ENCODE measurements at regions not wholly inside any gene's neighbourhood (a gene's known extent, or its start where the extent isn't known, plus 50 kb on each side); places are given as distances from the start of the nearest gene placed in this dataset.

- no peak overlapping the region for H3K4me3 ChIP-seq (ENCODE audit: insufficient read depth, low read depth, low read length)
- no peak overlapping the region for H3K4me2 ChIP-seq (ENCODE audit: low read length)
- no peak overlapping the region for H3K4me3 Mint-ChIP-seq (ENCODE audit: unreplicated experiment)
- no peak overlapping the region for H2AFZ ChIP-seq (ENCODE audit: low read depth, low read length)
- DNase-seq (ENCODE audit: low read depth) (no peak), FAIRE-seq (peak; percentile 87)
- TF ChIP-seq EZH2 (IDR thresholded peaks at IDR 0.05; ENCODE audit: insufficient read depth, low read length) (no peak), CTCF (IDR thresholded peaks at IDR 0.05; ENCODE audit: insufficient read depth, low read depth, low read length) (no peak)
- H3K4me1 ChIP-seq (ENCODE audit: insufficient read depth, low read length), result peaks cover 2% of the 10 kb centered on the region
- no peaks in the 10 kb centered on the region for H3K9me3 ChIP-seq (ENCODE audit: insufficient read depth, low read depth, low read length)
- H3K27ac ChIP-seq (ENCODE audit: low read depth, low read length), result no peak overlapping the region
- peaks cover 12% of the 10 kb centered on the region for H3K4me1 Mint-ChIP-seq (ENCODE audit: low read depth, unreplicated experiment)
- H3K27me3 Mint-ChIP-seq (ENCODE audit: low read depth, unreplicated experiment), result no peaks in the 10 kb centered on the region
- no peak overlapping the region for H3K27ac Mint-ChIP-seq (ENCODE audit: unreplicated experiment)
- H3K36me3 ChIP-seq (ENCODE audit: insufficient read depth, low read length), result no peaks in the 10 kb centered on the region
- no peaks in the 10 kb centered on the region for H3K9me3 Mint-ChIP-seq (ENCODE audit: unreplicated experiment)
- no peak overlapping the region for H3K9ac ChIP-seq (ENCODE audit: low read length)
- H3K36me3 Mint-ChIP-seq (ENCODE audit: low read depth, unreplicated experiment), result no peaks in the 10 kb centered on the region
- no peaks in the 10 kb centered on the region for H3K27me3 ChIP-seq (ENCODE audit: insufficient read depth, low read length)
- no peaks in the 10 kb centered on the region for H3K79me2 ChIP-seq (ENCODE audit: insufficient read depth, low read length)
- no peaks in the 10 kb centered on the region for H4K20me1 ChIP-seq (ENCODE audit: insufficient read depth, low read length)
Measured at GRCh38 chrX:42090395-42090794, 167.0 kb upstream of the CASK start.

DNA sequence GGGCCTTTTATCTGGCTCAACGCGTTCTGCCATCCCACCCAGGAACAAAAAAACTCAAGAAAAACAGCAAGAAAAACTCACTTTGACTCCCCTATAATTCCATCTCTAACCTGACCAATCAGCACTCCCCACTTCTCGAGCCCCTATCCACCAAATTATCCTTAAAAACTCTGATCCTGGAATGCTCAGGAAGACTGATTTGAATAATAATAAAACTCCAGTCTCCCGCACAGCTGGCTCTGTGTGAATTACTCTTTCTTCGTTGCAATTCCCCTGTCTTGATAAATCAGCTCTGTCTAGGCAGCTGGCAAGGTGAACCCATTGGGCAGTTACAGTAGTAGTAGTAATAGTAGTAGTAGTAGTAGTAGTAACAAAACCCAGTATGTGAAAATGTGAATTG is 165.7 kb upstream of the CASK start:
- no peak overlapping the region for H3K4me2 ChIP-seq (ENCODE audit: low read length)
- no peak overlapping the region for H3K4me3 Mint-ChIP-seq (ENCODE audit: unreplicated experiment)

More for the DNA sequence above, 165.7 kb upstream of the CASK start:
- Histone ChIP-seq H3K4me1 (ENCODE audit: insufficient read depth, low read length) (no peaks in the 10 kb centered on the region), H3K27me3 (ENCODE audit: insufficient read depth, low read length) (no peaks in the 10 kb centered on the region), H4K20me1 (ENCODE audit: insufficient read depth, low read length) (no peaks in the 10 kb centered on the region), H3K4me3 (ENCODE audit: insufficient read depth, low read depth, low read length) (no peak overlapping the region), H3K36me3 (ENCODE audit: insufficient read depth, low read length) (no peaks in the 10 kb centered on the region), H2AFZ (ENCODE audit: low read depth, low read length) (no peak overlapping the region), H3K27ac (ENCODE audit: low read depth, low read length) (no peak overlapping the region), H3K79me2 (ENCODE audit: insufficient read depth, low read length) (no peaks in the 10 kb centered on the region), H3K9ac (ENCODE audit: low read length) (no peak overlapping the region), H3K9me3 (ENCODE audit: insufficient read depth, low read depth, low read length) (no peaks in the 10 kb centered on the region)
- H3K4me1 Mint-ChIP-seq (ENCODE audit: low read depth, unreplicated experiment), result peaks cover 8% of the 10 kb centered on the region
- TF ChIP-seq EZH2 (IDR thresholded peaks at IDR 0.05; ENCODE audit: insufficient read depth, low read length) (no peak), CTCF (IDR thresholded peaks at IDR 0.05; ENCODE audit: insufficient read depth, low read depth, low read length) (no peak)
- H3K27ac Mint-ChIP-seq (ENCODE audit: unreplicated experiment), result no peak overlapping the region
- no peak for DNase-seq (ENCODE audit: low read depth)
- no peaks in the 10 kb centered on the region for H3K36me3 Mint-ChIP-seq (ENCODE audit: low read depth, unreplicated experiment)
- FAIRE-seq, result no peak
- no peaks in the 10 kb centered on the region for H3K9me3 Mint-ChIP-seq (ENCODE audit: unreplicated experiment)
- H3K27me3 Mint-ChIP-seq (ENCODE audit: low read depth, unreplicated experiment), result no peaks in the 10 kb centered on the region
